H1 (cell line): ENCODE measurements at regions not wholly inside any gene's neighbourhood (a gene's known extent, or its start where the extent isn't known, plus 50 kb on each side); places are given as distances from the start of the nearest gene placed in this dataset.

Experiments used
- CTCF ChIA-PET: fragments of 300-600 bp; sonication (Branson Sonifier 250); formaldehyde crosslinking; loops from one replicate; lab custom pipeline; 2021; ENCODE audit not compliant: partially characterized antibody; lab: Charles Lee
- POLR2A ChIA-PET: fragments of 300-600 bp; sonication (Branson Sonifier 250); formaldehyde crosslinking; loops from one replicate; lab custom pipeline; 2021; ENCODE audit warnings: inconsistent platforms; ENCODE audit not compliant: partially characterized antibody; lab: Charles Lee
- DNase-seq, 2 experiments: peaks; one replicate each; pipeline versions ENCODE4 v3.0.0 to v3.0.0-alpha.2; 2010 to 2022; ENCODE audit warnings: low spot score in 2 of 2, low read depth in 1 of 2, mixed read lengths in 1 of 2
- FAIRE-seq: peaks from 2 replicates; lab custom pipeline; 2011; peaks lifted over from hg19 to GRCh38; lab: Jason Lieb, UNC
- H2AFZ ChIP-seq: 2 replicates; pipeline ENCODE4 v1.8.1; 2012; ENCODE audit warnings: low read length, inconsistent platforms
- H2AK5ac ChIP-seq: 2 replicates; pipeline ENCODE4 v1.6.1; 2013; ENCODE audit warnings: low read depth, low read length
- H2BK120ac ChIP-seq: replicated peaks from 2 replicates; pipeline ENCODE3; 2013; ENCODE audit warnings: low read depth, low read length, inconsistent platforms
- H2BK12ac ChIP-seq: 2 replicates; pipeline ENCODE4 v1.6.1; 2013; ENCODE audit warnings: low read depth, low read length
- H2BK15ac ChIP-seq: 2 replicates; pipeline ENCODE4 v1.6.1; 2013; ENCODE audit warnings: low read length
- H2BK20ac ChIP-seq: 2 replicates; pipeline ENCODE4 v1.6.1; 2013; ENCODE audit warnings: low read length
- H2BK5ac ChIP-seq: 2 replicates; pipeline ENCODE4 v1.6.1; 2013; ENCODE audit warnings: low read depth, low read length
- H3K14ac ChIP-seq: 2 replicates; pipeline ENCODE4 v1.6.1; 2013; ENCODE audit warnings: inconsistent platforms; ENCODE audit not compliant: insufficient read length
- H3K18ac ChIP-seq: 2 replicates; pipeline ENCODE4 v1.6.1; 2013; ENCODE audit warnings: low read length; ENCODE audit errors: extremely low read depth
- H3K23ac ChIP-seq: 2 replicates; pipeline ENCODE4 v1.6.1; 2013; ENCODE audit warnings: inconsistent platforms; ENCODE audit not compliant: insufficient read length
- H3K23me2 ChIP-seq: 2 replicates; pipeline ENCODE4 v1.6.1; 2013; ENCODE audit warnings: low read depth, low read length
- H3K27ac ChIP-seq: 2 replicates; pipeline ENCODE4 v1.6.1; 2011; ENCODE audit warnings: low read depth, low read length, inconsistent platforms
- H3K27me3 ChIP-seq, 4 experiments: replicated peaks in 1 of 4; 1 replicate in 1 of 4; 2 replicates in 3 of 4; pipeline versions ENCODE4 v1.6.1 to v1.8.1; 2011 to 2013; ENCODE audit warnings: low read length in 3 of 4, mild to moderate bottlenecking in 3 of 4, inconsistent platforms in 2 of 4, mixed read lengths in 2 of 4, moderate library complexity in 1 of 4; ENCODE audit not compliant: control insufficient read depth in 3 of 4, insufficient read depth in 3 of 4; ENCODE audit errors: extremely low read depth in 1 of 4
- H3K36me3 ChIP-seq, 4 experiments: 2 replicates each; pipeline versions ENCODE4 v1.6.1 to v1.8.1; 2011 to 2013; ENCODE audit warnings: mild to moderate bottlenecking in 4 of 4, low read length in 3 of 4, moderate library complexity in 2 of 4, control low read depth in 1 of 4, inconsistent platforms in 1 of 4; ENCODE audit not compliant: insufficient read depth in 4 of 4, control insufficient read depth in 2 of 4
- H3K4ac ChIP-seq: replicated peaks from 2 replicates; pipeline ENCODE3; 2013; ENCODE audit warnings: low read length, low read depth, mixed read lengths, inconsistent platforms; ENCODE audit not compliant: insufficient read length
- H3K4me1 ChIP-seq, 4 experiments: replicated peaks in 1 of 4; 1 replicate in 1 of 4; 2 replicates in 3 of 4; pipeline versions ENCODE4 v1.6.1 to v1.8.1; 2011 to 2013; ENCODE audit warnings: low read length in 3 of 4, inconsistent platforms in 2 of 4, mixed read lengths in 1 of 4; ENCODE audit not compliant: insufficient read depth in 4 of 4, control insufficient read depth in 3 of 4
- H3K4me2 ChIP-seq, 2 experiments: 2 replicates each; pipeline versions ENCODE4 v1.6.1 to v1.8.1; 2011 to 2013; ENCODE audit warnings: low read depth in 2 of 2, low read length in 2 of 2, control low read depth in 1 of 2, inconsistent platforms in 1 of 2, mild to moderate bottlenecking in 1 of 2; ENCODE audit not compliant: insufficient read depth in 1 of 2
- H3K4me3 ChIP-seq, 4 experiments: fragments of 200-600, 300-600 bp in 1 of 4; sonication (generic), shearing (Covaris generic), sonication (Bioruptor Twin) in 1 of 4; 2 replicates each; pipeline versions ENCODE4 v1.5.1 to v1.8.1; 2011 to 2016; ENCODE audit warnings: low read length in 4 of 4, low read depth in 3 of 4, control low read depth in 2 of 4, inconsistent platforms in 2 of 4, mild to moderate bottlenecking in 2 of 4, mixed read lengths in 1 of 4, moderate library complexity in 1 of 4; ENCODE audit not compliant: insufficient read depth in 2 of 4; ENCODE audit errors: extremely low read depth in 1 of 4
- H3K56ac ChIP-seq: replicated peaks from 2 replicates; pipeline ENCODE3; 2013; ENCODE audit warnings: low read depth, mild to moderate bottlenecking, mixed read lengths, low read length, inconsistent platforms; ENCODE audit not compliant: insufficient read length
- H3K79me1 ChIP-seq: 2 replicates; pipeline ENCODE4 v1.6.1; 2013; ENCODE audit warnings: low read depth, low read length, control low read depth
- H3K79me2 ChIP-seq, 2 experiments: 2 replicates each; pipeline versions ENCODE4 v1.6.1 to v1.8.1; 2012 to 2013; ENCODE audit warnings: low read length in 2 of 2, mild to moderate bottlenecking in 2 of 2, inconsistent platforms in 1 of 2; ENCODE audit not compliant: insufficient read depth in 2 of 2, control insufficient read depth in 1 of 2
- H3K9ac ChIP-seq, 4 experiments: replicated peaks in 1 of 4; 1 replicate in 1 of 4; 2 replicates in 3 of 4; pipeline versions ENCODE4 v1.6.1 to v1.8.1; 2011 to 2013; ENCODE audit warnings: low read depth in 3 of 4, low read length in 3 of 4, control low read depth in 2 of 4, mild to moderate bottlenecking in 2 of 4, moderate library complexity in 2 of 4, inconsistent platforms in 1 of 4; ENCODE audit errors: extremely low read depth in 1 of 4
- H3K9me3 ChIP-seq, 2 experiments: 2 replicates each; pipeline versions ENCODE4 v1.6.1 to v1.8.1; 2012 to 2013; ENCODE audit warnings: mild to moderate bottlenecking in 2 of 2, moderate library complexity in 2 of 2, control low read depth in 1 of 2, inconsistent platforms in 1 of 2, low read depth in 1 of 2, low read length in 1 of 2, mixed read lengths in 1 of 2; ENCODE audit not compliant: insufficient read depth in 2 of 2
- H4K20me1 ChIP-seq, 2 experiments: replicated peaks in 1 of 2; 2 replicates each; pipeline versions ENCODE3 to v1.8.1; 2011 to 2013; ENCODE audit warnings: inconsistent platforms in 2 of 2, low read length in 2 of 2, mild to moderate bottlenecking in 1 of 2; ENCODE audit not compliant: insufficient read depth in 2 of 2, control insufficient read depth in 1 of 2
- H4K5ac ChIP-seq: 2 replicates; pipeline ENCODE4 v1.6.1; 2013; ENCODE audit warnings: low read length, low read depth, mixed read lengths, inconsistent platforms; ENCODE audit not compliant: insufficient read length
- H4K8ac ChIP-seq: 2 replicates; pipeline ENCODE4 v1.8.0; 2013; ENCODE audit warnings: mild to moderate bottlenecking, moderate library complexity, low read length, inconsistent platforms; ENCODE audit not compliant: insufficient read depth; ENCODE audit errors: extremely low read depth
- H4K91ac ChIP-seq: replicated peaks from 2 replicates; pipeline ENCODE3; 2013; ENCODE audit warnings: low read length, mixed read lengths, inconsistent platforms; ENCODE audit not compliant: insufficient read length
- ATF2 ChIP-seq: IDR thresholded peaks from 2 replicates; pipeline ENCODE4 v1.6.1; 2012; ENCODE audit warnings: low read length, inconsistent platforms
- BCL11A ChIP-seq, 2 experiments: IDR thresholded peaks; one replicate each; pipeline ENCODE4 v1.6.1; 2011; ENCODE audit warnings: low read depth in 2 of 2, low read length in 2 of 2, mild to moderate bottlenecking in 2 of 2
- CHD1 ChIP-seq: IDR thresholded peaks from 2 replicates; pipeline ENCODE4 v1.6.1; 2012; ENCODE audit warnings: low read depth, low read length, improper control_type of control experiment
- CREB1 ChIP-seq: IDR thresholded peaks from 2 replicates; pipeline ENCODE4 v1.6.1; 2012; ENCODE audit warnings: inconsistent platforms
- EZH2 ChIP-seq: fragments of 200-600 bp; sonication (generic); IDR thresholded peaks from 2 replicates; pipeline ENCODE4 v1.7.1; 2012; ENCODE audit warnings: low read depth, mild to moderate bottlenecking, moderate library complexity, low read length, inconsistent platforms; ENCODE audit not compliant: severe bottlenecking
- PHF8 ChIP-seq: fragments of 200-600 bp; sonication (generic); conservative IDR thresholded peaks from 2 replicates; pipeline ENCODE4 v1.7.1; 2012; ENCODE audit warnings: low read depth, mild to moderate bottlenecking, inconsistent platforms, low read length, moderate library complexity
- POU5F1 ChIP-seq: IDR thresholded peaks from 2 replicates; pipeline ENCODE4 v1.6.1; 2011; ENCODE audit warnings: low read depth, mild to moderate bottlenecking, low read length, moderate library complexity
- RFX5 ChIP-seq: IDR thresholded peaks from 2 replicates; pipeline ENCODE4 v1.6.1; 2011; ENCODE audit warnings: low read depth, low read length, improper control_type of control experiment, borderline replicate concordance
- RXRA ChIP-seq: IDR thresholded peaks from 2 replicates; pipeline ENCODE4 v1.6.1; 2011; ENCODE audit warnings: low read depth, mild to moderate bottlenecking, low read length, moderate library complexity; ENCODE audit not compliant: insufficient read depth
- SP1 ChIP-seq: IDR thresholded peaks from 2 replicates; pipeline ENCODE4 v1.6.1; 2011; ENCODE audit warnings: low read depth, low read length
- SUZ12 ChIP-seq: fragments of 200-600 bp; sonication (generic); IDR thresholded peaks from 2 replicates; pipeline ENCODE4 v1.6.1; 2012; ENCODE audit warnings: mild to moderate bottlenecking, inconsistent platforms, low read length, moderate library complexity, mixed read lengths
- YY1 ChIP-seq: IDR thresholded peaks from 2 replicates; pipeline ENCODE4 v1.6.1; 2011; ENCODE audit warnings: low read depth, mild to moderate bottlenecking, low read length
- WGBS, 2 experiments: shearing (Covaris generic) in 1 of 2; methylation state at CpG; one replicate each; pipeline versions ENCODE4 v1.1.6 to v1.1.7; 2013 to 2015; ENCODE audit warnings: low lambda C conversion rate in 2 of 2, mixed read lengths in 2 of 2, inconsistent platforms in 1 of 2, low coverage in 1 of 2, missing lambda C conversion rate in 1 of 2; ENCODE audit not compliant: insufficient replicate concordance in 2 of 2, insufficient coverage in 1 of 2, insufficient read length in 1 of 2; ENCODE audit errors: extremely low coverage in 1 of 2, missing lambda C conversion rate in 1 of 2; 5-methylcytosine and 5-hydroxymethylcytosine counted together

GRCh38 chr13:111482126-111482525, 161.7 kb downstream of the TEX29 start:
- no peak overlapping the region for H2AK5ac ChIP-seq
- H2BK5ac ChIP-seq = no peak overlapping the region
- no peak for FAIRE-seq
- no peak overlapping the region for H2BK120ac ChIP-seq
- no peak overlapping the region for H2BK12ac ChIP-seq
- no peak overlapping the region for H3K4me3 ChIP-seq
- H3K9ac ChIP-seq = no peak overlapping the region
- no peak overlapping the region for H2BK15ac ChIP-seq
- H3K79me1 ChIP-seq = no peaks in the 10 kb centered on the region; the same call in 1 of the 2 replicates
- H4K20me1 ChIP-seq = no peaks in the 10 kb centered on the region
- H3K14ac ChIP-seq = no peak overlapping the region
- no peak for DNase-seq
- ChIA-PET CTCF (interaction anchor here (0.8 to 1.5 kb wide), 5 partner anchors 7 to 176 kb away, joined by 3 to 7 read pairs (median 4); no protein-coding TSS in a partner anchor), POLR2A (no interaction called here)
- H3K79me2 ChIP-seq = no peaks in the 10 kb centered on the region
- no peak overlapping the region for H4K8ac ChIP-seq
- no peaks in the 10 kb centered on the region for H3K4me1 ChIP-seq
- no peaks in the 10 kb centered on the region; the same call in 1 of the 2 replicates for H3K23me2 ChIP-seq
- TF ChIP-seq BCL11A (IDR thresholded peaks at IDR 0.05; ENCODE audit: low read depth in 2 of 2, low read length in 2 of 2) (no peak), CREB1 (no peak), EZH2 (no peak), POU5F1 (no peak), ATF2 (no peak), YY1 (no peak), SP1 (no peak), SUZ12 (no peak), CHD1 (no peak), RXRA (no peak), RFX5 (no peak), PHF8 (no peak)
- H3K18ac ChIP-seq = no peak overlapping the region
- H3K4me2 ChIP-seq = no peak overlapping the region
- no peaks in the 10 kb centered on the region; a peak in 1 of 7 replicates for H3K27me3 ChIP-seq
- no peak overlapping the region for H3K56ac ChIP-seq
- no peak overlapping the region for H3K23ac ChIP-seq
- peaks cover 13 to 14% of the 10 kb centered on the region in 2 experiments for H3K9me3 ChIP-seq
- H3K27ac ChIP-seq = no peak overlapping the region
- H2BK20ac ChIP-seq = no peak overlapping the region
- H3K36me3 ChIP-seq = no peaks in the 10 kb centered on the region
- no peak overlapping the region for H3K4ac ChIP-seq
- H4K91ac ChIP-seq = no peak overlapping the region
- H4K5ac ChIP-seq = no peak overlapping the region
- 96% methylated on average over 6 of the region's 6 CpGs; no CpG with 5 or more reads in 1 of the 2 experiments for WGBS, 2 experiments
- H2AFZ ChIP-seq = no peak overlapping the region
